Middle frontal gyrus (tissue), 1 donor: ENCODE measurements at regions not wholly inside any gene's neighbourhood (a gene's known extent, or its start where the extent isn't known, plus 50 kb on each side); places are given as distances from the start of the nearest gene placed in this dataset.

Experiments
- DNase-seq: peaks from one replicate; pipeline ENCODE4 v3.0.0-alpha.2; 2015; ENCODE audit warnings: low spot score; ENCODE audit errors: extremely low spot score

- no peak for DNase-seq
Measured at GRCh38 chrX:121102101-121102500, 54.7 kb downstream of the GLUD2 start.

GRCh38 chrX:121103381-121103780, 56.0 kb downstream of the GLUD2 start:
- no peak for DNase-seq

GRCh38 chrX:121106484-121107235, 59.2 kb downstream of the GLUD2 start:
- no peak for DNase-seq

GRCh38 chrX:121109986-121110385, 62.6 kb downstream of the GLUD2 start:
- DNase-seq: no peak

GRCh38 chrX:121110536-121110935, 63.1 kb downstream of the GLUD2 start:
- DNase-seq: no peak

- DNase-seq: no peak
Measured at GRCh38 chrX:121114691-121115090, 67.3 kb downstream of the GLUD2 start.

GRCh38 chrX:121120690-121121605, 73.5 kb downstream of the GLUD2 start:
- no peak for DNase-seq

- DNase-seq: no peak
Measured at GRCh38 chrX:121122332-121122731, 74.9 kb downstream of the GLUD2 start.

GRCh38 chrX:121128925-121129877, 81.8 kb downstream of the GLUD2 start:
- no peak for DNase-seq

GRCh38 chrX:121132675-121133074, 85.3 kb downstream of the GLUD2 start:
- no peak for DNase-seq

GRCh38 chrX:121135488-121136207, 88.2 kb downstream of the GLUD2 start:
- no peak for DNase-seq

GRCh38 chrX:121146059-121146628, 98.7 kb downstream of the GLUD2 start:
- peak; percentile 8 for DNase-seq

GRCh38 chrX:121150217-121150616, 102.8 kb downstream of the GLUD2 start:
- no peak for DNase-seq

GRCh38 chrX:121151293-121151692, 103.9 kb downstream of the GLUD2 start:
- no peak for DNase-seq

- DNase-seq: no peak
Measured at GRCh38 chrX:121154858-121155404, 107.5 kb downstream of the GLUD2 start.

- DNase-seq: no peak
Measured at GRCh38 chrX:121160987-121161386, 113.6 kb downstream of the GLUD2 start.

GRCh38 chrX:121161501-121161933, 114.1 kb downstream of the GLUD2 start:
- DNase-seq: no peak

GRCh38 chrX:121163443-121163842, 116.0 kb downstream of the GLUD2 start:
- no peak for DNase-seq

GRCh38 chrX:121165930-121166359, 118.5 kb downstream of the GLUD2 start:
- DNase-seq: no peak
